LNCaP clone FGC (cell line): ENCODE measurements at regions not wholly inside any gene's neighbourhood (a gene's known extent, or its start where the extent isn't known, plus 50 kb on each side); places are given as distances from the start of the nearest gene placed in this dataset.

Experiments used
- DNase-seq: peaks from one replicate; pipeline ENCODE4 v3.0.0-alpha.2; 2011; ENCODE audit warnings: low read depth
- H3K4me3 ChIP-seq: 2 replicates; pipeline ENCODE4 v1.5.1; 2011; ENCODE audit warnings: mild to moderate bottlenecking, low read depth, low read length, control low read depth
- TF ChIP-seq, protein P1 (sequence below): IDR thresholded peaks from 2 replicates; pipeline ENCODE4 v1.5.1; 2012; ENCODE audit warnings: mild to moderate bottlenecking; ENCODE audit not compliant: control insufficient read depth, insufficient read depth; ENCODE audit errors: extremely low read depth

DNA sequence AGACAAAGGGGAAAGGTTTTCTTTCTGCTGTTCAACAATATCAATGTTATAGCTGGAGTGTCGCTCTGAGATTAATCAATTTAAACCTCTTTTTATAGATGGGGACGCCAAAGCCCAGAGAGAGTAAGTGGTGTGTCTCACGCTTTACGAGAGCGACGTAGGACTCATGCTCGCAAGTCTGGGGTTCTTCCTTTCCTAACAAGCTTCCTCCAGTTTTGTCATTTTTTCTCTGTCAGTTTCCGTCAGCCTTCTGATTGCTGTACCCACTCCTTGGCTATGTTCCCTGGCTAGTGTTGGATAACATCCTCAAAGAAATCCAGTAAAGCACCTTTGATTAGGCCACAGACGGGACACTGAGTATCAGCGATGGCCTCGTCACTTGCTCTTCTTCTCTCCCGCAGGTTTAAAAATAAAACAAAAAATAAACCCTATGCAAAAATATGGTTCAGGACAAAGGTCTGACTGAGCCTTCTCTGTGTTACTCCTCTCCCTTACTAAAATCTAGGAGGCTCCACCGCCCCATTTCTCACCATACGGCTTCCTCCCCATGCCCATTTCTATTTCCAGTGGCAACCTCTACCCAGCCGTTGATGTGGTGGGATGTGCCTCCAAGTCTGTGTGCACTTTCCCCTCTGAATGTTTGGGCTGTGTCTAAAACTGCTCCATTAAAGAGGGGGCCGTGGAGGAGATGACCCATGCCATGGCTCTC, 172.7 kb upstream of the PARP11 start:
- DNase-seq = no peak
- no peak overlapping the region for H3K4me3 ChIP-seq
- TF ChIP-seq, protein P1, sequence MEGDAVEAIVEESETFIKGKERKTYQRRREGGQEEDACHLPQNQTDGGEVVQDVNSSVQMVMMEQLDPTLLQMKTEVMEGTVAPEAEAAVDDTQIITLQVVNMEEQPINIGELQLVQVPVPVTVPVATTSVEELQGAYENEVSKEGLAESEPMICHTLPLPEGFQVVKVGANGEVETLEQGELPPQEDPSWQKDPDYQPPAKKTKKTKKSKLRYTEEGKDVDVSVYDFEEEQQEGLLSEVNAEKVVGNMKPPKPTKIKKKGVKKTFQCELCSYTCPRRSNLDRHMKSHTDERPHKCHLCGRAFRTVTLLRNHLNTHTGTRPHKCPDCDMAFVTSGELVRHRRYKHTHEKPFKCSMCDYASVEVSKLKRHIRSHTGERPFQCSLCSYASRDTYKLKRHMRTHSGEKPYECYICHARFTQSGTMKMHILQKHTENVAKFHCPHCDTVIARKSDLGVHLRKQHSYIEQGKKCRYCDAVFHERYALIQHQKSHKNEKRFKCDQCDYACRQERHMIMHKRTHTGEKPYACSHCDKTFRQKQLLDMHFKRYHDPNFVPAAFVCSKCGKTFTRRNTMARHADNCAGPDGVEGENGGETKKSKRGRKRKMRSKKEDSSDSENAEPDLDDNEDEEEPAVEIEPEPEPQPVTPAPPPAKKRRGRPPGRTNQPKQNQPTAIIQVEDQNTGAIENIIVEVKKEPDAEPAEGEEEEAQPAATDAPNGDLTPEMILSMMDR = no peak

DNA sequence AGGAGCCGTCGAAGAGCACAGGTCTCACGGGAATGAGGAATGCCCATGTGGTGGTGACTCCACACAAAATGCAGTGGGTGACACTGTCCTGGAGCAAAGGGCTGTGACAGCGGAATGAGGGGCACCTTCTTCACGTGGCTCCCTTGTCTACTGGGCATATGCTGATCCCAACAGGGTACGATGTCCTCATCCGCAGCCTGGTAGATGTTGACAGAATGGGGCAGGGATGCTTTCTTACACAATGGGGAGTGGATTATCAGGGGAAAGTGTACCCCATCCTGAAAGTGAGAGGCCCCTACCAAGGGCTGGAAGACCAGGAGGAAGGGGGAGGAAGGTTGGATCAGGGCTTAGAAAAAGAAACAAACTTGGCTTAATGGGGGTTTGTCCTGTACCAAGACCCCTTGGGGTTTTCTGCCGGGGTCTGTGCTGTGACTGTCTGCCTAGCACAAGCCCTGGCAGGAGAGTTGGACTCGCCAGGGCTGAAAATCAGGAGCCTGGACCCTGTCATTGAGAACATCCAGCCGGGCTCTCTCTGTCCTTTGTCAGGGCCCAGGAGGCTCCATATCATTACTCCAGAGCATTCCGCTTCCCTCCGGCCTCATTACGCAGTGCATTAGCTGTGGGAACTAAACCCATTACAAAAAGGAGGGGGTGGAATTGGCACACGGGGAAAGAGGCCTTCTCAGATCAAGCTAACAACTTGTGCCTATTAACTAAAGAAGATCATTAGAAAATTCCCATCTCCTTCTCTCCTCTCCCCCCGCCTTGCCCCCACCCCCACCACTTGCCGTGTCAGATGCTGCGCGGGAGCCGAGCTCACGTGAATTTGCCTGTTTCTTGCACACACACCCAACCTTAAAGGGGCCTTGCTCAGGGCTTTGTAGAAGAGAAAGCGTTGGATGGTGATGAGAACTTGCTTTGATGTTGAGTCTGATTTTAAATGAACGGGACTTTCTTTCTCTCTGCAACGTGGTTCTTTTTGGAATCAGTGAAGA, 171.8 kb upstream of the PARP11 start:
- H3K4me3 ChIP-seq = no peak overlapping the region
- TF ChIP-seq, protein P1 = no peak
- DNase-seq = no peak

DNA sequence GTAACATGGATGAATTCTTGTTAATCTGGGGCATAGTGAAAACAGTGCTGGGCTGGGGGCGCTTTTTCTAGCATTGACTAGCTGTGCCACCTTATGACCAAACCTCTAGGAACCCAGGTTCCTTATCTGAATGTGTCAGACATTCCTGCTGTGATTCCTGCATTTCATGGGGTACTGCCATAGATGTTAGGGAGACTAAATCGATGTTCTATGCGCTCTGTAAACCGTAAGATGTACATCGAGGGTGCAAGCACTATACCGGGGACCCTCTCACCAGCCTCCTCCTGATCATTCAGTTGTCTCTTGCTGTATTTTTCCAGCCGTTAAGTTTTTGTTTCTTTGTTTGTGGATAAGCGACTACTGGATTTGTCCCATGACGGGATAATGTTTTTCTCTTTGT, 170.9 kb upstream of the PARP11 start:
- TF ChIP-seq, protein P1 = no peak
- no peak overlapping the region for H3K4me3 ChIP-seq
- DNase-seq = no peak

DNA sequence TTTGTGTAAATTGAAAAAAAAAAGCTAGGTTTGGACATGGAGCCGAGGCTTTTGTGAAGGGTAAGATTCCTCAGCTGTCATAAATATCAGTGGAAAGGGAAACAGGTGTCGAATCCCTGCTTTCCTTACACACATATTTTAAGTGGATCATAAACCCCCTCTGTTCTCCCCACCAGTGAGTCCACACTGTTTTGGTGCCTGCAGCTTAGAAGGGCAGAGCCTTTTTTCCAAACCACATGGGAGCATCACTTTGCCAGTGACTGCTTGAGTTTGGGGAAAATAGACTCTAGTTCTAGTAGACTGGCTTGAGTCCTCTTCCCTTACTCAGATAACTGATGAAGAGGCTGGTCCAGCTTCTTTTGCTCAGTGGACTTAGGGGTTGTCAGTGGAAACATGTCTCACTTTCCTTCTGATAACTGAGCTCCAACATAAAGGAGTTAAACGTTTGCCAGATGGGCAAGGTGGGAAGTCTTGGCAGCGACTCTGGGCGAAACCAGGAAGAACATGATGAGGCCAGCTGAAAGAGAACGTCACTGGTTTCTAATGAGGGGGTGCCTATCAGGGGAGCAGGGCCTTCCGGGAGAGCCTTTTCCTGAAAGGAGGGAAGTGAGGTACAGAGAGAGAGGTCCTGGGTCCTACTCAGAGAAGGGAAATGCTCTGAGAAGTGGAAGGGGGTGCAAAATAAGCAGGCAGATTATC, 168.1 kb upstream of the PARP11 start:
- TF ChIP-seq, protein P1 = no peak
- no peak overlapping the region for H3K4me3 ChIP-seq
- DNase-seq = no peak

DNA sequence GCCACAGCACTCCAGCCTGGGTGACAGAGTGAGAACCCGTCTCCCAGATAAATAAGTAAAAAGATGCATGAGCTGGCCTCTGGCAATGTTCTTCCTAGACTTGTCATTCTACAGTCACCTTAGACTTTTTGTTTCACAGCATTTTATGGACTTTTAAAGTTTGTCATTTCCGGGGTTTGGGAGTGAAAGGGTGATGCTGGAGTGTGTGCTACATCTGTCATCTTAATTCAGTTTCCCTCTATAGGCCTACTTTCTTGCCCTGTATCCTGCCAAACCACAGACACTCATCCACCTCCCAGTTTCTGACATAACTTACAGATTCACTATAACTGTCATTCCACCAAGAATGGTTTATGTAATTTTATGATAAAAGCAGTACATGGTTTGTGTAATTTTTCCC, 166.7 kb upstream of the PARP11 start:
- TF ChIP-seq, protein P1 = no peak
- no peak for DNase-seq
- no peak overlapping the region for H3K4me3 ChIP-seq

DNA sequence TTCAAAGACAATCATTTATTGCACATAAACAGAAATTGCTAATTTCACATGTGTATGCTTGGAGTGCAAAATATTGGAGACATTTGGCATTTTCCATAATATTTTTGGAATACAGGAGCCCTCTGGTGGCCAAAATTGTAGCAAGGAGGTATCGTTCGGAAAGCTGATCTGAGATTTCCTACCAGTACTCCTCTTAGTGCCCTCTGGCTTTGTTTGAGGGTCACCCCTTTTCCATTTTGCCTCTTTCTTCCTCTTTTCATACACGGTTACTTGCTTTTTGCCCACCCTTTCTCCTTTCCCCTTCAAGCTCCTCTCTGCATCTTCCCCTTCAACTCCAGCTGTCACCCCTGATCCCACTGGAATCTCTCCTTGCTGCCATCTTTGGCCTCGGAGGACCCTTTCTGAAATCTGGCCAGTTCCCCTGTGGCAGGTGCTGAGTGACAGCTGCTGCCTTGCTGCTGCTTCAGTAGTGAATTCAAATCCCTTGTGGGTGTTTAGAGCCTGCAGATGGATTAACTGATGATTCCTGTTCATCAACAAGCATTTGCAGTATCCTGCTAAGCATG, 164.6 kb upstream of the PARP11 start:
- TF ChIP-seq, protein P1 = peak; percentile 66
- H3K4me3 ChIP-seq = no peak overlapping the region
- no peak for DNase-seq
